ENCODE measurements at regions not wholly inside any gene's neighbourhood (a gene's known extent, or its start where the extent isn't known, plus 50 kb on each side); places are given as distances from the start of the nearest gene placed in this dataset.
"Not testable (repeated sequence)": the region's sequence is repeated elsewhere in the genome, so short reads cannot be mapped to it uniquely, and the experiment has no call there.

DNA sequence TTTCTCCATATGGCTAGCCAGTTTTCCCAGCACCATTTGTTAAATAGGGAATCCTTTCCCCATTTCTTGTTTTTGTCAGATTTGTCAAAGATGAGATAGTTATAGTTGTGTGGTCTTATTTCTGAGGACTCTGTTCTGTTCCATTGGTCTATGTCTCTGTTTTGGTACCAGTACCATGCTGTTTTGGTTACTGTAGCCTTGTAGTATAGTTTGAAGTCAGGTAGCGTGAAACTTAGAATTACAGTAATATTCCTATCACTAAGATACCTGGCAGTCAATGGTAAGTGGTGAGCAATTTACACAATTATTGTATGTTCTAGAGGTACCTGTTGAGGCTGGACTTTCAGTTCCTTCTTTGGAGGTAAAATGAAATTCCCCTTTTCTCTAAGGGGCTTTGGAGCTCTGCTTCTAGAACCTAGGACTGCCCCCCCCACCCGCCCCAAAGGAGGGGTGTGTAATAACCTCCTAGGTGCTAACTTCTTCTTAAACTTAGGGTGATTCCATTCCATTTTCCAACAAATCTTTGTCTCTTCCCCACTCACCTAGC lies 187.9 kb upstream of the PUDP start:
- not testable (repeated sequence) for TF ChIP-seq CTCF, POLR2A (IDR thresholded peaks at IDR 0.05)

Data from prostate gland (tissue), 2 donors.